Endothelial cell of umbilical vein (primary cell): ENCODE measurements at regions not wholly inside any gene's neighbourhood (a gene's known extent, or its start where the extent isn't known, plus 50 kb on each side); places are given as distances from the start of the nearest gene placed in this dataset.
"Not testable (repeated sequence)": the region's sequence is repeated elsewhere in the genome, so short reads cannot be mapped to it uniquely, and the experiment has no call there.

Experiments
- CTCF ChIP-seq, 2 donors: IDR thresholded peaks; 1 replicate in 1 of 2; 2 replicates in 1 of 2; pipeline ENCODE4 v1.5.1; 2011; ENCODE audit warnings: low read length in 2 of 2, mild to moderate bottlenecking in 2 of 2, moderate library complexity in 2 of 2, control low read depth in 1 of 2, inconsistent platforms in 1 of 2, low read depth in 1 of 2; ENCODE audit not compliant: insufficient read depth in 1 of 2; ENCODE audit errors: extremely low read depth in 1 of 2
- EZH2 ChIP-seq: IDR thresholded peaks from 2 replicates; pipeline ENCODE4 v1.6.1; 2012; ENCODE audit warnings: borderline replicate concordance, low read depth, mild to moderate bottlenecking, moderate library complexity, low read length, inconsistent platforms; ENCODE audit not compliant: severe bottlenecking
- FOS ChIP-seq: IDR thresholded peaks from 2 replicates; pipeline ENCODE4 v1.6.1; 2011; ENCODE audit warnings: mild to moderate bottlenecking, low read length, moderate library complexity, borderline replicate concordance; ENCODE audit not compliant: insufficient read depth
- JUN ChIP-seq: IDR thresholded peaks from 2 replicates; pipeline ENCODE4 v1.6.1; 2011; ENCODE audit warnings: borderline replicate concordance, low read depth; ENCODE audit not compliant: insufficient read length, insufficient read depth
- MAX ChIP-seq: IDR thresholded peaks from 2 replicates; pipeline ENCODE4 v1.6.1; 2011; ENCODE audit not compliant: insufficient read depth, insufficient read length
- MYC ChIP-seq: IDR thresholded peaks from one replicate; pipeline ENCODE4 v1.6.1; 2011; ENCODE audit warnings: mild to moderate bottlenecking, low read depth, low read length
- POLR2A ChIP-seq: IDR thresholded peaks from 2 replicates; pipeline ENCODE4 v1.6.1; 2012; ENCODE audit warnings: low read depth, mild to moderate bottlenecking, control low read depth, low read length
- POLR2AphosphoS5 ChIP-seq: IDR thresholded peaks from 2 replicates; pipeline ENCODE4 v1.6.1; 2012; ENCODE audit warnings: low read depth, mild to moderate bottlenecking, control low read depth, low read length, moderate library complexity; ENCODE audit not compliant: insufficient read depth

DNA sequence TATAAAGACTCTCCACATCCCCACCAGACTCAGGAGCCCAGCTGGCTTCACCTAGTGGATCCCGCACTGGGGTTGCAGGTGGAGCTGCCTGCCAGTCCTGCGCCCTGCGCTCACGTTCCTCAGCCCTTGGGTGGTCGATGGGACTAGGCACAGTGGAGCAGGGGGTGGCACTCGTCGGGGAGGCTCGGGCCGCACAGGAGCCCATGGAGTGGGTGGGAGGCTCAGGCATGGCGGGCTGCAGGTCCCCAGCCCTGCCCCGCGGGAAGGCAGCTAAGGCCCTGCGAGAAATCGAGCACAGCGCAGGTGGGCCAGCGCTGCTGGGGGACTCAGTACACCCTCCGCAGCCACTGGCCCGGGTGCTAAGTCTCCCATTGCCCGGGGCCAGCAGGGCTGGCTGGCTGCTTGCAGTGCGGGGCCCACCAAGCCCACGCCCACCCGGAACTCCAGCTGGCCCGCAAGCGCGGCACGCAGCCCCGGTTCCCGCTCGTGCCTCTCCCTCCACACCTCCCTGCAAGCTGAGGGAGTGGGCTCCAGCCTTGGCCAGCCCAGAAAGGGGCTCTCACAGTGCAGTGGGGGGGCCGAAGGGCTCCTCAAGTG, 371.8 kb downstream of the PRDM5 start:
- not testable (repeated sequence) for TF ChIP-seq POLR2AphosphoS5; CTCF (IDR thresholded peaks at IDR 0.05; ENCODE audit: extremely low read depth in 1 of 2, insufficient read depth in 1 of 2, low read depth in 1 of 2, low read length in 2 of 2); EZH2; POLR2A; MAX; FOS; MYC; JUN
